ENCODE measurements at regions not wholly inside any gene's neighbourhood (a gene's known extent, or its start where the extent isn't known, plus 50 kb on each side); places are given as distances from the start of the nearest gene placed in this dataset.

GRCh38 chr17:70308618-70309017 lies 139.3 kb downstream of the KCNJ2 start:
- no peak for DNase-seq
- no peaks in the 10 kb centered on the region for H3K4me1 ChIP-seq
- intact Hi-C loops (cut with DNase I; ENCODE audit: low total_unique reads), result no loop called here
- no peak overlapping the region for H3K4me3 ChIP-seq
- no peak overlapping the region for H3K27ac ChIP-seq
- no peaks in the 10 kb centered on the region for H3K27me3 ChIP-seq
- no peaks in the 10 kb centered on the region for H3K9me3 ChIP-seq
- 86 to 99% (median 94%) methylated on average over 2 of the region's 2 CpGs for WGBS, 5 donors
- TF ChIP-seq CTCF (IDR thresholded peaks at IDR 0.05), result no peak
- no peak for TF ChIP-seq EP300 (IDR thresholded peaks at IDR 0.05)
- no peak for TF ChIP-seq POLR2AphosphoS5 (IDR thresholded peaks at IDR 0.05)
- TF ChIP-seq POLR2A (IDR thresholded peaks at IDR 0.05), result no peak
- H3K36me3 ChIP-seq, result no peaks in the 10 kb centered on the region

- intact Hi-C loops (cut with DNase I; ENCODE audit: low total_unique reads), result no loop called here
- Histone ChIP-seq H3K27me3 (no peaks in the 10 kb centered on the region), H3K27ac (no peak overlapping the region), H3K4me3 (no peak overlapping the region), H3K4me1 (no peaks in the 10 kb centered on the region), H3K9me3 (no peaks in the 10 kb centered on the region), H3K36me3 (no peaks in the 10 kb centered on the region)
- WGBS, 5 donors, result 35 to 52% (median 41%) methylated on average over 4 of the region's 4 CpGs
- DNase-seq, result no peak
- TF ChIP-seq CTCF (IDR thresholded peaks at IDR 0.05) (no peak), EP300 (IDR thresholded peaks at IDR 0.05) (no peak), POLR2A (IDR thresholded peaks at IDR 0.05) (no peak), POLR2AphosphoS5 (IDR thresholded peaks at IDR 0.05) (no peak)
These were observed 140.9 kb downstream of the KCNJ2 start for GRCh38 chr17:70310221-70310672.

- Histone ChIP-seq H3K4me1 (peaks cover 0 to 7% (median 0%) of the 10 kb centered on the region in 4 donors), H3K36me3 (no peaks in the 10 kb centered on the region), H3K27me3 (no peaks in the 10 kb centered on the region), H3K27ac (no peak overlapping the region), H3K4me3 (no peak overlapping the region), H3K9me3 (no peaks in the 10 kb centered on the region)
- no peak for DNase-seq
- 65 to 73% (median 69%) methylated on average over 11 of the region's 11 CpGs for WGBS, 5 donors
- TF ChIP-seq EP300 (IDR thresholded peaks at IDR 0.05), result no peak
- no peak for TF ChIP-seq CTCF (IDR thresholded peaks at IDR 0.05)
- no peak for TF ChIP-seq POLR2A (IDR thresholded peaks at IDR 0.05)
- no peak for TF ChIP-seq POLR2AphosphoS5 (IDR thresholded peaks at IDR 0.05)
- intact Hi-C loops (cut with DNase I; ENCODE audit: low total_unique reads), result no loop called here
These were observed 143.9 kb downstream of the KCNJ2 start for GRCh38 chr17:70313086-70313852.

- H3K4me3 ChIP-seq, result no peak overlapping the region
- H3K27me3 ChIP-seq, result no peaks in the 10 kb centered on the region
- WGBS, 5 donors, result 79 to 90% (median 88%) methylated on average over 2 of the region's 2 CpGs
- no peak for DNase-seq
- H3K27ac ChIP-seq, result peak overlapping the region in 1 of 5 donors; percentile 22
- intact Hi-C loops (cut with DNase I; ENCODE audit: low total_unique reads), result no loop called here
- H3K4me1 ChIP-seq, result peaks cover 0 to 7% (median 0%) of the 10 kb centered on the region in 4 donors
- no peaks in the 10 kb centered on the region for H3K36me3 ChIP-seq
- no peaks in the 10 kb centered on the region for H3K9me3 ChIP-seq
- TF ChIP-seq POLR2A (IDR thresholded peaks at IDR 0.05), result no peak
- TF ChIP-seq EP300 (IDR thresholded peaks at IDR 0.05), result no peak
- no peak for TF ChIP-seq CTCF (IDR thresholded peaks at IDR 0.05)
- no peak for TF ChIP-seq POLR2AphosphoS5 (IDR thresholded peaks at IDR 0.05)
These were observed 144.8 kb downstream of the KCNJ2 start for GRCh38 chr17:70314096-70314495.

Data from stomach (tissue), 8 donors.